ENCODE measurements at regions not wholly inside any gene's neighbourhood (a gene's known extent, or its start where the extent isn't known, plus 50 kb on each side); places are given as distances from the start of the nearest gene placed in this dataset.

- Histone ChIP-seq H3K27me3 (no peaks in the 10 kb centered on the region), H3K27ac (no peak overlapping the region), H3K36me3 (no peaks in the 10 kb centered on the region), H3K9me3 (no peaks in the 10 kb centered on the region), H3K4me3 (ENCODE audit: low read depth in 1 of 2, low read length in 1 of 2) (no peak overlapping the region), H3K4me1 (ENCODE audit: control insufficient read depth in 1 of 2, insufficient read depth in 1 of 2, low read depth in 1 of 2, low read length in 1 of 2) (no peaks in the 10 kb centered on the region)
- TF ChIP-seq CTCF (IDR thresholded peaks at IDR 0.05): no peak
Observed at GRCh38 chr6:152836523-152836922, 85.9 kb downstream of the VIP start.

- Histone ChIP-seq H3K9me3 (no peaks in the 10 kb centered on the region), H3K36me3 (no peaks in the 10 kb centered on the region), H3K27ac (no peak overlapping the region), H3K4me3 (ENCODE audit: low read depth in 1 of 2, low read length in 1 of 2) (no peak overlapping the region), H3K4me1 (ENCODE audit: control insufficient read depth in 1 of 2, insufficient read depth in 1 of 2, low read depth in 1 of 2, low read length in 1 of 2) (no peaks in the 10 kb centered on the region), H3K27me3 (peaks cover under 1% of the 10 kb centered on the region)
- no peak for TF ChIP-seq CTCF (IDR thresholded peaks at IDR 0.05)
Observed at GRCh38 chr6:152845421-152845820, 94.8 kb downstream of the VIP start.

GRCh38 chr6:152846825-152847224, 96.2 kb downstream of the VIP start:
- Histone ChIP-seq H3K27ac (no peak overlapping the region), H3K4me3 (ENCODE audit: low read depth in 1 of 2, low read length in 1 of 2) (no peak overlapping the region), H3K9me3 (no peaks in the 10 kb centered on the region), H3K4me1 (ENCODE audit: control insufficient read depth in 1 of 2, insufficient read depth in 1 of 2, low read depth in 1 of 2, low read length in 1 of 2) (no peaks in the 10 kb centered on the region), H3K36me3 (no peaks in the 10 kb centered on the region), H3K27me3 (peaks cover 13% of the 10 kb centered on the region)
- TF ChIP-seq CTCF (IDR thresholded peaks at IDR 0.05): no peak

- H3K4me3 ChIP-seq (ENCODE audit: low read depth in 1 of 2, low read length in 1 of 2): no peak overlapping the region
- no peak for TF ChIP-seq CTCF (IDR thresholded peaks at IDR 0.05)
- H3K36me3 ChIP-seq: no peaks in the 10 kb centered on the region
- H3K27me3 ChIP-seq: peaks cover 20% of the 10 kb centered on the region
- H3K4me1 ChIP-seq (ENCODE audit: control insufficient read depth in 1 of 2, insufficient read depth in 1 of 2, low read depth in 1 of 2, low read length in 1 of 2): no peaks in the 10 kb centered on the region
- H3K27ac ChIP-seq: no peak overlapping the region
- H3K9me3 ChIP-seq: no peaks in the 10 kb centered on the region
Observed at GRCh38 chr6:152848919-152849318, 98.3 kb downstream of the VIP start.

- Histone ChIP-seq H3K27ac (no peak overlapping the region), H3K4me1 (ENCODE audit: control insufficient read depth in 1 of 2, insufficient read depth in 1 of 2, low read depth in 1 of 2, low read length in 1 of 2) (no peaks in the 10 kb centered on the region), H3K27me3 (peaks cover 35% of the 10 kb centered on the region), H3K4me3 (ENCODE audit: low read depth in 1 of 2, low read length in 1 of 2) (no peak overlapping the region), H3K36me3 (no peaks in the 10 kb centered on the region), H3K9me3 (no peaks in the 10 kb centered on the region)
- no peak for TF ChIP-seq CTCF (IDR thresholded peaks at IDR 0.05)
Observed at GRCh38 chr6:152854086-152854795, 103.6 kb downstream of the VIP start.

All from neutrophil (primary cell).